ENCODE measurements at regions not wholly inside any gene's neighbourhood (a gene's known extent, or its start where the extent isn't known, plus 50 kb on each side); places are given as distances from the start of the nearest gene placed in this dataset.

DNA sequence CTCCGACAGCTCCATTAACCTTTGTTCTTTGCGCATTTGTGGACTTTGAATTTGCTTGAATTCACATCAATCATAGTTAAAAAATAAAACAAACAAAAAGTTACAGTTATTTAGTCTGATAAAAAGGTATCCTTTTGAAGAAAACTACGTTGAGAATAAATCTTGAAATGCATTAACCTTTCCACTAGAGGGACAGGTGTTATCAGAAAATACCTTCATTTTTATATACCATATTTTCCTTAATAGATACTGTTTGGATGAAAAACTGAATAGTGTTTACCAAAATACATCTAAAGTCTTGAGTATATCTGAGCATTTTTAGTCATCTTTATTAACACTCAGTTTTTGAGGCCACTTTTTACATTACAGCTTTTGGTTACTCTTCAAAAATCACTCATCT, 371.9 kb downstream of the ZWINT start:
- TF ChIP-seq, protein P1, sequence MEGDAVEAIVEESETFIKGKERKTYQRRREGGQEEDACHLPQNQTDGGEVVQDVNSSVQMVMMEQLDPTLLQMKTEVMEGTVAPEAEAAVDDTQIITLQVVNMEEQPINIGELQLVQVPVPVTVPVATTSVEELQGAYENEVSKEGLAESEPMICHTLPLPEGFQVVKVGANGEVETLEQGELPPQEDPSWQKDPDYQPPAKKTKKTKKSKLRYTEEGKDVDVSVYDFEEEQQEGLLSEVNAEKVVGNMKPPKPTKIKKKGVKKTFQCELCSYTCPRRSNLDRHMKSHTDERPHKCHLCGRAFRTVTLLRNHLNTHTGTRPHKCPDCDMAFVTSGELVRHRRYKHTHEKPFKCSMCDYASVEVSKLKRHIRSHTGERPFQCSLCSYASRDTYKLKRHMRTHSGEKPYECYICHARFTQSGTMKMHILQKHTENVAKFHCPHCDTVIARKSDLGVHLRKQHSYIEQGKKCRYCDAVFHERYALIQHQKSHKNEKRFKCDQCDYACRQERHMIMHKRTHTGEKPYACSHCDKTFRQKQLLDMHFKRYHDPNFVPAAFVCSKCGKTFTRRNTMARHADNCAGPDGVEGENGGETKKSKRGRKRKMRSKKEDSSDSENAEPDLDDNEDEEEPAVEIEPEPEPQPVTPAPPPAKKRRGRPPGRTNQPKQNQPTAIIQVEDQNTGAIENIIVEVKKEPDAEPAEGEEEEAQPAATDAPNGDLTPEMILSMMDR (IDR thresholded peaks at IDR 0.05), result no peak
- TF ChIP-seq POLR2A (IDR thresholded peaks at IDR 0.05), result no peak
- TF ChIP-seq EP300 (IDR thresholded peaks at IDR 0.05), result no peak

Measured in tibial nerve (tissue), 4 donors.